ENCODE measurements at regions not wholly inside any gene's neighbourhood (a gene's known extent, or its start where the extent isn't known, plus 50 kb on each side); places are given as distances from the start of the nearest gene placed in this dataset.
A peak's percentile ranks its signal among the peaks of the same experiment; 100 is the strongest.

- H3K4me3 ChIP-seq (ENCODE audit: low read depth, low read length): no peak overlapping the region
- TF ChIP-seq MYC (IDR thresholded peaks at IDR 0.05; ENCODE audit: low read depth, low read length) (no peak), MAX (IDR thresholded peaks at IDR 0.05; ENCODE audit: low read depth, low read length) (no peak), POLR2A (IDR thresholded peaks at IDR 0.05; ENCODE audit: extremely low read depth, insufficient read length) (no peak), CTCF (IDR thresholded peaks at IDR 0.05; ENCODE audit: low read depth, low read length) (no peak)
- DNase-seq (ENCODE audit: low read depth): no peak
These were observed 522.9 kb upstream of the TNP1 start for GRCh38 chr2:217382794-217383193.

- H3K4me3 ChIP-seq (ENCODE audit: low read depth, low read length): no peak overlapping the region
- no peak for DNase-seq (ENCODE audit: low read depth)
- TF ChIP-seq POLR2A (IDR thresholded peaks at IDR 0.05; ENCODE audit: extremely low read depth, insufficient read length) (no peak), CTCF (IDR thresholded peaks at IDR 0.05; ENCODE audit: low read depth, low read length) (no peak), MAX (IDR thresholded peaks at IDR 0.05; ENCODE audit: low read depth, low read length) (no peak), MYC (IDR thresholded peaks at IDR 0.05; ENCODE audit: low read depth, low read length) (no peak)
These were observed 519.9 kb upstream of the TNP1 start for GRCh38 chr2:217379807-217380206.

- no peak overlapping the region for H3K4me3 ChIP-seq (ENCODE audit: low read depth, low read length)
- no peak for DNase-seq (ENCODE audit: low read depth)
- TF ChIP-seq MYC (IDR thresholded peaks at IDR 0.05; ENCODE audit: low read depth, low read length): no peak
These were observed 512.9 kb upstream of the TNP1 start for GRCh38 chr2:217372794-217373193.

- TF ChIP-seq CTCF (IDR thresholded peaks at IDR 0.05; ENCODE audit: low read depth, low read length) (no peak), MYC (IDR thresholded peaks at IDR 0.05; ENCODE audit: low read depth, low read length) (no peak), POLR2A (IDR thresholded peaks at IDR 0.05; ENCODE audit: extremely low read depth, insufficient read length) (no peak), MAX (IDR thresholded peaks at IDR 0.05; ENCODE audit: low read depth, low read length) (no peak)
- DNase-seq (ENCODE audit: low read depth): no peak
- no peak overlapping the region for H3K4me3 ChIP-seq (ENCODE audit: low read depth, low read length)
These were observed 511.9 kb upstream of the TNP1 start for GRCh38 chr2:217371781-217372213.

- H3K4me3 ChIP-seq (ENCODE audit: low read depth, low read length): no peak overlapping the region
- DNase-seq (ENCODE audit: low read depth): peak; percentile 87
- TF ChIP-seq CTCF (IDR thresholded peaks at IDR 0.05; ENCODE audit: low read depth, low read length): no peak
- peak; percentile 80 for TF ChIP-seq MAX (IDR thresholded peaks at IDR 0.05; ENCODE audit: low read depth, low read length)
These were observed 510.5 kb upstream of the TNP1 start for GRCh38 chr2:217370391-217370790.

GRCh38 chr2:217367464-217367863, 507.6 kb upstream of the TNP1 start:
- H3K4me3 ChIP-seq (ENCODE audit: low read depth, low read length): no peak overlapping the region
- no peak for DNase-seq (ENCODE audit: low read depth)
- no peak for TF ChIP-seq MYC (IDR thresholded peaks at IDR 0.05; ENCODE audit: low read depth, low read length)
- TF ChIP-seq MAX (IDR thresholded peaks at IDR 0.05; ENCODE audit: low read depth, low read length): no peak
- TF ChIP-seq CTCF (IDR thresholded peaks at IDR 0.05; ENCODE audit: low read depth, low read length): no peak
- no peak for TF ChIP-seq POLR2A (IDR thresholded peaks at IDR 0.05; ENCODE audit: extremely low read depth, insufficient read length)

Measured in NB4 (cell line).